Keratinocyte (primary cell): ENCODE measurements at regions not wholly inside any gene's neighbourhood (a gene's known extent, or its start where the extent isn't known, plus 50 kb on each side); places are given as distances from the start of the nearest gene placed in this dataset.

Source experiments
- CTCF ChIP-seq, 3 experiments: IDR thresholded peaks in 1 of 3; conservative IDR thresholded peaks in 1 of 3; optimal IDR thresholded peaks in 1 of 3; 2 replicates in 2 of 3; 3 replicates in 1 of 3; pipeline versions ENCODE3 to v1.5.1; 2011; ENCODE audit warnings: low read length in 3 of 3, mild to moderate bottlenecking in 3 of 3, moderate library complexity in 2 of 3, control low read depth in 1 of 3, inconsistent platforms in 1 of 3; ENCODE audit not compliant: insufficient read depth in 2 of 3; ENCODE audit errors: extremely low read depth in 1 of 3
- EZH2 ChIP-seq: IDR thresholded peaks from one replicate; pipeline ENCODE4 v1.6.1; 2012; ENCODE audit warnings: inconsistent platforms, mild to moderate bottlenecking, low read length, moderate library complexity

GRCh38 chr1:239288820-239289554 lies 97.4 kb upstream of the CHRM3 start:
- TF ChIP-seq CTCF (optimal IDR thresholded peaks at IDR 0.05 in 1 of 3, IDR thresholded peaks at IDR 0.05 in 1 of 3, conservative IDR thresholded peaks at IDR 0.05 in 1 of 3; ENCODE audit: extremely low read depth in 1 of 3, insufficient read depth in 2 of 3, low read length in 3 of 3) (no peak), EZH2 (no peak)
